ENCODE measurements at regions not wholly inside any gene's neighbourhood (a gene's known extent, or its start where the extent isn't known, plus 50 kb on each side); places are given as distances from the start of the nearest gene placed in this dataset.

GRCh38 chr6:55642366-55642765, 63.4 kb upstream of the HMGCLL1 start:
- no peak for DNase-seq (ENCODE audit: low read depth)

- DNase-seq (ENCODE audit: low read depth), result no peak
Measured at GRCh38 chr6:55636406-55637102, 57.6 kb upstream of the HMGCLL1 start.

- no peak for DNase-seq (ENCODE audit: low read depth)
Measured at GRCh38 chr6:55633471-55633870, 54.5 kb upstream of the HMGCLL1 start.

GRCh38 chr6:55632953-55633352, 54.0 kb upstream of the HMGCLL1 start:
- DNase-seq (ENCODE audit: low read depth), result no peak
